Astrocyte (in vitro differentiated cells and primary cell): ENCODE measurements at regions not wholly inside any gene's neighbourhood (a gene's known extent, or its start where the extent isn't known, plus 50 kb on each side); places are given as distances from the start of the nearest gene placed in this dataset.

Experiments
- DNase-seq: peaks from one replicate; pipeline ENCODE4 v3.0.0-alpha.2; 2010; ENCODE audit warnings: low read depth
- FAIRE-seq: peaks from 2 replicates; lab custom pipeline; 2011; peaks lifted over from hg19 to GRCh38; lab: Jason Lieb, UNC
- H2AFZ ChIP-seq: 2 replicates; pipeline ENCODE4 v1.6.0; 2012; ENCODE audit warnings: low read depth, low read length, inconsistent platforms
- H3K27ac ChIP-seq: 2 replicates; pipeline ENCODE4 v1.5.1; 2011; ENCODE audit warnings: low read depth, low read length, inconsistent platforms
- H3K27me3 ChIP-seq: 2 replicates; pipeline ENCODE4 v1.6.0; 2011; ENCODE audit warnings: low read length, inconsistent platforms; ENCODE audit not compliant: insufficient read depth
- H3K36me3 ChIP-seq: 2 replicates; pipeline ENCODE4 v1.5.1; 2011; ENCODE audit warnings: low read length, inconsistent platforms; ENCODE audit not compliant: insufficient read depth
- H3K4me1 ChIP-seq: 2 replicates; pipeline ENCODE4 v1.5.1; 2011; ENCODE audit warnings: low read length, inconsistent platforms; ENCODE audit not compliant: insufficient read depth
- H3K4me2 ChIP-seq: 2 replicates; pipeline ENCODE4 v1.6.0; 2012; ENCODE audit warnings: low read length, inconsistent platforms
- H3K4me3 ChIP-seq: 2 replicates; pipeline ENCODE4 v1.5.1; 2011; ENCODE audit warnings: low read depth, mild to moderate bottlenecking, low read length, inconsistent platforms; ENCODE audit not compliant: insufficient read depth
- H3K79me2 ChIP-seq: 2 replicates; pipeline ENCODE4 v1.6.0; 2012; ENCODE audit warnings: mild to moderate bottlenecking, low read length, inconsistent platforms; ENCODE audit not compliant: insufficient read depth
- H3K9ac ChIP-seq: 2 replicates; pipeline ENCODE4 v1.6.0; 2012; ENCODE audit warnings: mild to moderate bottlenecking, low read length, inconsistent platforms
- H3K9me3 ChIP-seq: 2 replicates; pipeline ENCODE4 v1.5.1; 2012; ENCODE audit warnings: low read depth, mild to moderate bottlenecking, low read length, inconsistent platforms; ENCODE audit not compliant: insufficient read depth
- H4K20me1 ChIP-seq: 2 replicates; pipeline ENCODE4 v1.6.0; 2012; ENCODE audit warnings: low read length, inconsistent platforms; ENCODE audit not compliant: insufficient read depth
- H3K27ac Mint-ChIP-seq: one replicate; pipeline ENCODE4 v1.8.0; 2021; ENCODE audit warnings: mild to moderate bottlenecking, mixed read lengths; ENCODE audit not compliant: unreplicated experiment
- H3K27me3 Mint-ChIP-seq: one replicate; pipeline ENCODE4 v1.8.0; 2021; ENCODE audit warnings: low read depth, mixed read lengths; ENCODE audit not compliant: unreplicated experiment
- H3K36me3 Mint-ChIP-seq: one replicate; pipeline ENCODE4 v1.8.0; 2021; ENCODE audit warnings: low read depth, mixed read lengths; ENCODE audit not compliant: unreplicated experiment
- H3K4me1 Mint-ChIP-seq: one replicate; pipeline ENCODE4 v1.8.0; 2021; ENCODE audit warnings: low read depth, mixed read lengths; ENCODE audit not compliant: unreplicated experiment
- H3K4me3 Mint-ChIP-seq: one replicate; pipeline ENCODE4 v1.8.0; 2021; ENCODE audit warnings: mild to moderate bottlenecking, moderate library complexity, mixed read lengths; ENCODE audit not compliant: unreplicated experiment
- H3K9me3 Mint-ChIP-seq: one replicate; pipeline ENCODE4 v1.8.0; 2021; ENCODE audit warnings: mild to moderate bottlenecking, mixed read lengths; ENCODE audit not compliant: unreplicated experiment
- CTCF ChIP-seq: IDR thresholded peaks from 2 replicates; pipeline ENCODE4 v1.5.1; 2011; ENCODE audit warnings: low read depth, mild to moderate bottlenecking, inconsistent platforms, low read length, moderate library complexity; ENCODE audit not compliant: insufficient read depth
- EZH2 ChIP-seq: IDR thresholded peaks from 2 replicates; pipeline ENCODE4 v1.6.1; 2012; ENCODE audit warnings: mild to moderate bottlenecking, low read length, inconsistent platforms; ENCODE audit not compliant: insufficient read depth

- DNase-seq (no peak), FAIRE-seq (no peak)
- Histone ChIP-seq H4K20me1 (no peaks in the 10 kb centered on the region), H3K27me3 (no peaks in the 10 kb centered on the region), H3K79me2 (no peaks in the 10 kb centered on the region), H2AFZ (no peak overlapping the region), H3K4me1 (no peaks in the 10 kb centered on the region), H3K4me2 (no peak overlapping the region), H3K36me3 (no peaks in the 10 kb centered on the region), H3K4me3 (no peak overlapping the region), H3K27ac (no peak overlapping the region), H3K9ac (no peak overlapping the region), H3K9me3 (no peaks in the 10 kb centered on the region)
- peaks cover 2% of the 10 kb centered on the region for H3K9me3 Mint-ChIP-seq
- TF ChIP-seq EZH2 = no peak
- no peak for TF ChIP-seq CTCF
- H3K4me3 Mint-ChIP-seq = no peak overlapping the region
- no peaks in the 10 kb centered on the region for H3K27me3 Mint-ChIP-seq
- H3K4me1 Mint-ChIP-seq = peaks cover 3% of the 10 kb centered on the region
- H3K27ac Mint-ChIP-seq = no peak overlapping the region
- no peaks in the 10 kb centered on the region for H3K36me3 Mint-ChIP-seq
Measured at GRCh38 chr7:13104128-13104527, 416.7 kb downstream of the ARL4A start.

GRCh38 chr7:13105209-13105608 lies 417.8 kb downstream of the ARL4A start:
- Histone ChIP-seq H2AFZ (no peak overlapping the region), H3K36me3 (no peaks in the 10 kb centered on the region), H3K79me2 (no peaks in the 10 kb centered on the region), H3K27me3 (no peaks in the 10 kb centered on the region), H3K4me2 (no peak overlapping the region), H3K9ac (no peak overlapping the region), H3K9me3 (no peaks in the 10 kb centered on the region), H4K20me1 (no peaks in the 10 kb centered on the region), H3K4me3 (no peak overlapping the region), H3K27ac (no peak overlapping the region), H3K4me1 (no peaks in the 10 kb centered on the region)
- Mint-ChIP-seq H3K27ac (no peak overlapping the region), H3K9me3 (peaks cover 2% of the 10 kb centered on the region), H3K4me3 (no peak overlapping the region), H3K36me3 (peaks cover 1% of the 10 kb centered on the region), H3K4me1 (no peaks in the 10 kb centered on the region), H3K27me3 (no peaks in the 10 kb centered on the region)
- no peak for DNase-seq
- no peak for FAIRE-seq
- TF ChIP-seq EZH2 = no peak
- no peak for TF ChIP-seq CTCF

- H3K4me2 ChIP-seq = no peak overlapping the region
- no peak overlapping the region for H3K27ac ChIP-seq
- H3K4me1 ChIP-seq = no peaks in the 10 kb centered on the region
- no peak overlapping the region for H2AFZ ChIP-seq
- no peak overlapping the region for H3K27ac Mint-ChIP-seq
- TF ChIP-seq CTCF (no peak), EZH2 (no peak)
- H3K27me3 Mint-ChIP-seq = no peaks in the 10 kb centered on the region
- no peaks in the 10 kb centered on the region for H3K9me3 ChIP-seq
- H3K4me3 ChIP-seq = no peak overlapping the region
- no peak overlapping the region for H3K4me3 Mint-ChIP-seq
- H3K36me3 Mint-ChIP-seq = peaks cover 1% of the 10 kb centered on the region
- H3K4me1 Mint-ChIP-seq = no peaks in the 10 kb centered on the region
- H4K20me1 ChIP-seq = no peaks in the 10 kb centered on the region
- H3K79me2 ChIP-seq = no peaks in the 10 kb centered on the region
- peaks cover 2% of the 10 kb centered on the region for H3K9me3 Mint-ChIP-seq
- H3K27me3 ChIP-seq = no peaks in the 10 kb centered on the region
- DNase-seq = no peak
- no peaks in the 10 kb centered on the region for H3K36me3 ChIP-seq
- FAIRE-seq = no peak
- no peak overlapping the region for H3K9ac ChIP-seq
Measured at GRCh38 chr7:13106513-13106912, 419.1 kb downstream of the ARL4A start.
